HUES64 (cell line): ENCODE measurements at regions not wholly inside any gene's neighbourhood (a gene's known extent, or its start where the extent isn't known, plus 50 kb on each side); places are given as distances from the start of the nearest gene placed in this dataset.
A peak's percentile ranks its signal among the peaks of the same experiment; 100 is the strongest.

Source experiments
- H3K27ac ChIP-seq: 2 replicates; pipeline ENCODE4 v1.7.0; 2013; ENCODE audit warnings: low read depth, low read length, inconsistent platforms
- H3K27me3 ChIP-seq: 2 replicates; pipeline ENCODE4 v1.6.1; 2013; ENCODE audit warnings: mild to moderate bottlenecking, low read length; ENCODE audit not compliant: insufficient read depth
- H3K36me3 ChIP-seq: 2 replicates; pipeline ENCODE4 v1.6.1; 2013; ENCODE audit warnings: mild to moderate bottlenecking, low read length; ENCODE audit not compliant: insufficient read depth
- H3K4me1 ChIP-seq: 2 replicates; pipeline ENCODE4 v1.6.1; 2013; ENCODE audit warnings: mild to moderate bottlenecking, low read length, moderate library complexity; ENCODE audit not compliant: insufficient read depth
- H3K4me3 ChIP-seq: 2 replicates; pipeline ENCODE4 v1.5.1; 2013; ENCODE audit warnings: mild to moderate bottlenecking, low read length, moderate library complexity
- H3K9ac ChIP-seq: 2 replicates; pipeline ENCODE4 v1.6.1; 2013; ENCODE audit warnings: mild to moderate bottlenecking, low read depth, low read length
- H3K9me3 ChIP-seq: 2 replicates; pipeline ENCODE4 v1.6.1; 2013; ENCODE audit warnings: low read depth, low read length; ENCODE audit not compliant: insufficient read depth
- WGBS: fragments of 150-250, 120-280 bp; methylation state at CpG from one replicate; pipeline ENCODE4 v1.1.7; 2013; ENCODE audit warnings: missing lambda C conversion rate; 5-methylcytosine and 5-hydroxymethylcytosine counted together

DNA sequence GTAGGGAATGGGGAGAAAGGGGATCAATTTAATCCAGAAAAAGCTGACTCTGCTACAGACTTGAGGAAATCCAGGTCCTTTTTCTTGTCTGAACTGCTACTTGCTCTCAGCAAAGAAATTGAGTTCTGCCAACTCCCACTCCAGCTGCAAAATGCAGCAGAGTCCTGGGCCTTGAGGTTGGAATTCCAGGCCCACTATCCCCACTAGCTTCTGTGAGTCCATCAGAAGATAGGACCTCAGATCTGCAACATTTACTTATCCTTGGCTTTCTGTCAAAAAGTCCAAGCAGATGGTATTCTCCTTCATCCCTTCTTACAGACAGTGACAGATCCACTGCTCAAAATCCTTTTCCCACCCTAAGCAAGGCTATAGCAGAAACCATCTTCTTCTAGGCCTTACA is 219.2 kb downstream of the ARHGAP12 start:
- peaks cover 27% of the 10 kb centered on the region for H3K9me3 ChIP-seq
- H3K27me3 ChIP-seq = no peaks in the 10 kb centered on the region
- no peaks in the 10 kb centered on the region for H3K36me3 ChIP-seq
- no peak overlapping the region for H3K9ac ChIP-seq
- H3K4me1 ChIP-seq = peaks cover 23% of the 10 kb centered on the region
- H3K4me3 ChIP-seq = no peak overlapping the region
- no peak overlapping the region for H3K27ac ChIP-seq

DNA sequence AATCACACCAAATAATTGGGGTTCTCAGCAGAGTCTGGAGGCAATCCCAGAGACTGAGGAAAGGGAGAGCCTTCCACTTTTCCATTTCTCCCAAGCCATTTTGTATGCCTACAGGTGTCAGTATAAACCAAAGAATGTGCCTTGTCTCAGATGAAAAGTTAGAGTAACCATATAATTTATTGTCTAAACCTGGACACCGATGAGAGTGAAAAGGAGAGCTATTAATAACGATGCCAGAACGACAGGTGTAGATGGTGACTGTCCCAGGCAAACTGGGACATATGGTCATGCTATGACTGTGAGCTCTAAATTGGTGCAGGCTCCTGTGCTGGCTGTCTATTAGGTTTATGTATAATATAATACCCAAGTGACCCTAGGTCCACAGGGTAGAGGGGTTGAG is 219.6 kb downstream of the ARHGAP12 start:
- no peak overlapping the region for H3K27ac ChIP-seq
- peaks cover 30% of the 10 kb centered on the region for H3K9me3 ChIP-seq
- H3K27me3 ChIP-seq = no peaks in the 10 kb centered on the region
- no peaks in the 10 kb centered on the region for H3K36me3 ChIP-seq
- H3K4me1 ChIP-seq = peaks cover 23% of the 10 kb centered on the region
- H3K9ac ChIP-seq = no peak overlapping the region
- 93% methylated on average over 3 of the region's 3 CpGs for WGBS
- H3K4me3 ChIP-seq = no peak overlapping the region

DNA sequence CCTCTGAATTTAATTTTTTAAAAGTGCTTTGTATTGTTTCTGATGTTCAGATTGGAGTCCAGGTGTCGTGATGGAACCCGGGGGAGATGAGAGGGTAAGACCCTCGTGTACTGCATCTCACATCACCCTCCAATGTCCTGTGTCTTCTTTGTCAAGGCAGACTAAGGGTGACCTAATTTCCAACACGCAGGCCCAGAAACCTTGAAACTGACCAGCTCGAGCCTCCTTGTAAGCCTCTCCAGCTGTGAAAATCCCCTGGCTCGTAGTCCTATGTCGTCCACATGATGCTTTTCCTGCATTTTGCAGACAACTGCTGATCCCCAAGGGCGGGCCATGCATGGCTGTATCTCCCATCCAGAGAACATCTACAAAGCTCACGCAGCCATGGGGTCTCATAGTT is 220.2 kb downstream of the ARHGAP12 start:
- Histone ChIP-seq H3K4me1 (peaks cover 23% of the 10 kb centered on the region), H3K4me3 (no peak overlapping the region; the same call in 1 of the 2 replicates), H3K27me3 (no peaks in the 10 kb centered on the region), H3K9me3 (peaks cover 36% of the 10 kb centered on the region), H3K36me3 (no peaks in the 10 kb centered on the region), H3K9ac (peak overlapping the region; percentile 26; the same call in 1 of the 2 replicates), H3K27ac (no peak overlapping the region)
- WGBS = 81% methylated on average over 9 of the region's 9 CpGs

DNA sequence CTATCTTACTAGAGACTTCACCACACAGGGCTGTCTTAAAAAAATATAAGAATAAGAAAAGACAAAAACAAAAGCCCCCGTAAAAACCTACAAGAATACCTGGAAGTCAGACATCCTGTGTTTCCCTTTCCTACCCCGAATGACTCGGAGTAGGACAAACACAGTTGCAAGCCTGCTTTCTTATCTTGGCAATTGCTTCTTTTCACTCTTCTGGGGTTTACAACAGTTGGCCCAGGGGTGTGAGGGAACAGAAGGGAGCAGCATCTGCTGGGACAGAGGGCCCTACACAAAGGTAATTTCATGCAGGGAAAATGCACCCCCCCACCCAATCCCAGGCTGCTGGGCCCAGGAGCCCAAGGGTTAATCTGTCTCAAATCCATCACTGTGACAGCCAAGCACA is 220.6 kb downstream of the ARHGAP12 start:
- H3K36me3 ChIP-seq = no peaks in the 10 kb centered on the region
- H3K27me3 ChIP-seq = no peaks in the 10 kb centered on the region
- peak overlapping the region; percentile 26; the same call in 1 of the 2 replicates for H3K9ac ChIP-seq
- H3K9me3 ChIP-seq = peaks cover 40% of the 10 kb centered on the region
- 34% methylated on average over 3 of the region's 3 CpGs for WGBS
- peak overlapping the region; percentile 62 for H3K27ac ChIP-seq
- peaks cover 23% of the 10 kb centered on the region for H3K4me1 ChIP-seq
- H3K4me3 ChIP-seq = no peak overlapping the region; the same call in 1 of the 2 replicates

GRCh38 chr10:31707093-31708039 is 221.3 kb downstream of the ARHGAP12 start:
- H3K4me3 ChIP-seq = no peak overlapping the region

GRCh38 chr10:31706464-31707092 is 222.1 kb downstream of the ARHGAP12 start:
- Histone ChIP-seq H3K9ac (no peak overlapping the region), H3K27ac (no peak overlapping the region), H3K27me3 (no peaks in the 10 kb centered on the region), H3K9me3 (peaks cover 40% of the 10 kb centered on the region), H3K36me3 (no peaks in the 10 kb centered on the region), H3K4me3 (no peak overlapping the region), H3K4me1 (peaks cover 23% of the 10 kb centered on the region)
- WGBS = 79% methylated on average over 7 of the region's 7 CpGs

More at GRCh38 chr10:31707093-31708039, 221.3 kb downstream of the ARHGAP12 start:
- Histone ChIP-seq H3K9me3 (peaks cover 46% of the 10 kb centered on the region), H3K4me1 (peaks cover 23% of the 10 kb centered on the region), H3K27me3 (no peaks in the 10 kb centered on the region), H3K36me3 (no peaks in the 10 kb centered on the region), H3K27ac (peak overlapping the region; percentile 62), H3K9ac (peak overlapping the region; percentile 26; the same call in 1 of the 2 replicates)
- 41% methylated on average over 14 of the region's 14 CpGs for WGBS

DNA sequence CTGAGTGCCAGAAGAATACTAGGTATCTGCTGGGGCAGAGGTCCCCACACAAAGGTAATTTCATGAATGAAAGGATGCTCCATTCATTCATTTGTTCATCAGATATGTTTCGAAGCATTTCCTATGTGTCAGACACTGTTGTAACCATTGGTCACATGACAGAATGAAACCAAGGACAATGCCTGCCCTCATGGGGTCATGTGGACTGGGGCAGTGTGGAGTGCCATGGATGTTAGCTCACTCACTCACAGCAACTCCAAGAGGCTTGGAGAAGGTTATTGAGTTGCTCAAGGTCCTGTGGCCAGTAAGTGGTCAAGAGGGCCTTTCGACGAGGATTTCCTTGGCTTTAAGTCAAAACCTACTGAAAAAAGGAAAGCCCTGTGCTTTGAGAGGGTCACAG is 223.5 kb downstream of the ARHGAP12 start:
- Histone ChIP-seq H3K4me1 (peaks cover 23% of the 10 kb centered on the region), H3K36me3 (no peaks in the 10 kb centered on the region), H3K4me3 (no peak overlapping the region), H3K27me3 (no peaks in the 10 kb centered on the region), H3K9ac (no peak overlapping the region), H3K27ac (no peak overlapping the region), H3K9me3 (peaks cover 26% of the 10 kb centered on the region)
- 95% methylated on average over 3 of the region's 3 CpGs for WGBS

- H3K9me3 ChIP-seq = peaks cover 26% of the 10 kb centered on the region
- H3K4me3 ChIP-seq = no peak overlapping the region
- peaks cover 23% of the 10 kb centered on the region for H3K4me1 ChIP-seq
- 97% methylated on average over 1 of the region's 1 CpG for WGBS
- no peaks in the 10 kb centered on the region for H3K27me3 ChIP-seq
- no peak overlapping the region for H3K27ac ChIP-seq
- H3K9ac ChIP-seq = no peak overlapping the region
- no peaks in the 10 kb centered on the region for H3K36me3 ChIP-seq
Measured at GRCh38 chr10:31704195-31704594, 224.4 kb downstream of the ARHGAP12 start.

GRCh38 chr10:31702954-31703353 is 225.7 kb downstream of the ARHGAP12 start:
- Histone ChIP-seq H3K4me3 (no peak overlapping the region), H3K36me3 (no peaks in the 10 kb centered on the region), H3K27ac (no peak overlapping the region), H3K27me3 (no peaks in the 10 kb centered on the region), H3K9me3 (peaks cover 26% of the 10 kb centered on the region), H3K9ac (no peak overlapping the region), H3K4me1 (peaks cover 13% of the 10 kb centered on the region)
- 82% methylated on average over 4 of the region's 4 CpGs for WGBS

DNA sequence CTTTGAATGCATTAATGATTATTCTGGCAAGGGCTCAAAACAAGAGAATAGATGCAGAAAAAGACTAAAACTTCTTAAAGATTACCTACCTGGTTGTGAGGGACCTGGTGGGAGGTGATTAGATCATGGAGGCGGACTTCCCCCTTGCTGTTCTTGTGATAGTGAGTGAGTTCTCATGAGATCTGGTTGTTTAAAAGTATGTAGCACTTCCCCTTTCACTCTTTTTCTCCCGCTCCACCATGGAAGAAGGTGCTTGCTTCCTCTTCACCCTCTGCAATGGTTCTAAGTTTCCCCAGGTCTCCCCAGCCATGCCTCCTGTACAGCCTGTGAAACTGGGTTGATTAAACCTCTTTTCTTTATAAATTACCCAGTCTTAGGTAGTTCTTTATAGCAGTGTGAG is 226.6 kb downstream of the ARHGAP12 start:
- Histone ChIP-seq H3K9me3 (peaks cover 26% of the 10 kb centered on the region), H3K4me3 (no peak overlapping the region), H3K9ac (no peak overlapping the region), H3K27ac (no peak overlapping the region), H3K36me3 (no peaks in the 10 kb centered on the region), H3K4me1 (peaks cover 3% of the 10 kb centered on the region; the same call in 1 of the 2 replicates), H3K27me3 (no peaks in the 10 kb centered on the region)
- 100% methylated on average over 1 of the region's 2 CpGs for WGBS

DNA sequence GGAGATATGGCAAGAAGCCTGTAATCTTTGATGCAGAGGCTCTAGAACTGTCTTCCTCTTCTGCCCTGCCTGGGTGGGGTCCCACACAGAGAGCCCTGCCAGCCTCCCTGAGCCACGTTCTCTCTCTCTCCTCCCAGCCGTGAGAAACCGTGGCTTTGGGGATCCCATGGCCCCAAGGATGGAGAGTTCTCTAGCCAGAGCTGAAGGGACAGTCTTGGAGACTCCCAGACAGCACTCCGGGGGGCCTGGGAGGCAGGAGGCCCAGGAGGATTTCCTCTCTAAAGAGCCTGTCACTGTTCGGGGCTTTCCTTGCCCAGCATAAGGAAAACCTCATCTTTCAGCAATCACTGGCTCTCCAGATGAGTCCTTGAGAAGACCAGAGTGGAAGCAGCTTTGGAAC is 227.1 kb downstream of the ARHGAP12 start:
- Histone ChIP-seq H3K4me1 (no peaks in the 10 kb centered on the region; the same call in 1 of the 2 replicates), H3K9ac (no peak overlapping the region), H3K9me3 (peaks cover 26% of the 10 kb centered on the region), H3K27me3 (no peaks in the 10 kb centered on the region), H3K27ac (no peak overlapping the region), H3K36me3 (no peaks in the 10 kb centered on the region), H3K4me3 (no peak overlapping the region)
- 94% methylated on average over 5 of the region's 5 CpGs for WGBS
